ENCODE measurements at regions not wholly inside any gene's neighbourhood (a gene's known extent, or its start where the extent isn't known, plus 50 kb on each side); places are given as distances from the start of the nearest gene placed in this dataset.

- WGBS, 2 donors (ENCODE audit: extremely low coverage in 2 of 2, insufficient read length in 2 of 2, insufficient replicate concordance in 1 of 2), result no CpG with 5 or more reads among the region's 3 CpGs
- H2BK12ac ChIP-seq (ENCODE audit: low read length), result no peak overlapping the region
Observed at GRCh38 chr7:98697083-98697482, 80.0 kb downstream of the NPTX2 start.

GRCh38 chr7:98697485-98698240 lies 80.6 kb downstream of the NPTX2 start:
- no peaks in the 10 kb centered on the region for H3K27me3 ChIP-seq (ENCODE audit: control insufficient read depth in 3 of 3, insufficient read depth in 3 of 3, low read depth in 1 of 3, low read length in 3 of 3)
- no peak overlapping the region for H2BK5ac ChIP-seq (ENCODE audit: low read length)
- no peak overlapping the region for H2BK120ac ChIP-seq (ENCODE audit: low read depth, low read length)
- H3K9me3 ChIP-seq (replicated peaks in 1 of 2; ENCODE audit: control insufficient read depth in 2 of 2, insufficient read depth in 1 of 2, low read depth in 1 of 2, low read length in 2 of 2), result peaks cover 0 to 3% of the 10 kb centered on the region in 2 donors
- H3K23ac ChIP-seq (ENCODE audit: low read depth, low read length, poor library complexity), result no peak overlapping the region
- H3K36me3 ChIP-seq (replicated peaks in 1 of 2; ENCODE audit: control insufficient read depth in 2 of 2, insufficient read depth in 2 of 2, low read length in 2 of 2), result no peaks in the 10 kb centered on the region
- H2AFZ ChIP-seq (ENCODE audit: low read length), result no peak overlapping the region
- H2AK5ac ChIP-seq (ENCODE audit: low read depth, low read length), result no peak overlapping the region
- no peak overlapping the region for H2BK12ac ChIP-seq (ENCODE audit: low read length)
- H3K18ac ChIP-seq (ENCODE audit: low read length), result no peak overlapping the region
- H4K8ac ChIP-seq (ENCODE audit: low read depth, low read length), result no peak overlapping the region
- DNase-seq (ENCODE audit: low spot score), result no peak
- H3K4ac ChIP-seq (ENCODE audit: low read length), result no peak overlapping the region
- no peaks in the 10 kb centered on the region for H3K4me1 ChIP-seq (ENCODE audit: control insufficient read depth in 2 of 2, insufficient read depth in 1 of 2, low read depth in 1 of 2, low read length in 2 of 2)
- no peak overlapping the region for H3K27ac ChIP-seq (replicated peaks; ENCODE audit: low read length)
- H3K9ac ChIP-seq (ENCODE audit: low read depth, low read length, poor library complexity), result no peak overlapping the region
- H3K4me3 ChIP-seq (ENCODE audit: low read length in 2 of 2), result no peak overlapping the region
- no CpG with 5 or more reads among the region's 9 CpGs for WGBS, 2 donors (ENCODE audit: extremely low coverage in 2 of 2, insufficient read length in 2 of 2, insufficient replicate concordance in 1 of 2)
- no peak overlapping the region for H2BK15ac ChIP-seq (ENCODE audit: low read length)
- H3K4me2 ChIP-seq (ENCODE audit: insufficient read depth, low read length, poor library complexity, severe bottlenecking), result no peak overlapping the region
- H3K79me1 ChIP-seq (ENCODE audit: low read depth, low read length), result no peaks in the 10 kb centered on the region
- no peak overlapping the region for H3K14ac ChIP-seq (ENCODE audit: low read length)
- H4K91ac ChIP-seq (ENCODE audit: low read depth, low read length, poor library complexity), result no peak overlapping the region

More at GRCh38 chr7:98697083-98697482, 80.0 kb downstream of the NPTX2 start:
- no peak overlapping the region for H2AK5ac ChIP-seq (ENCODE audit: low read depth, low read length)
- H4K91ac ChIP-seq (ENCODE audit: low read depth, low read length, poor library complexity), result no peak overlapping the region
- no peak overlapping the region for H2BK5ac ChIP-seq (ENCODE audit: low read length)
- H3K14ac ChIP-seq (ENCODE audit: low read length), result no peak overlapping the region
- no peak overlapping the region for H3K23ac ChIP-seq (ENCODE audit: low read depth, low read length, poor library complexity)
- no peaks in the 10 kb centered on the region for H3K79me1 ChIP-seq (ENCODE audit: low read depth, low read length)
- H3K4ac ChIP-seq (ENCODE audit: low read length), result no peak overlapping the region
- H3K4me1 ChIP-seq (ENCODE audit: control insufficient read depth in 2 of 2, insufficient read depth in 1 of 2, low read depth in 1 of 2, low read length in 2 of 2), result no peaks in the 10 kb centered on the region
- no peaks in the 10 kb centered on the region for H3K27me3 ChIP-seq (ENCODE audit: control insufficient read depth in 3 of 3, insufficient read depth in 3 of 3, low read depth in 1 of 3, low read length in 3 of 3)
- H2BK15ac ChIP-seq (ENCODE audit: low read length), result no peak overlapping the region
- no peak for DNase-seq (ENCODE audit: low spot score)
- H2BK120ac ChIP-seq (ENCODE audit: low read depth, low read length), result no peak overlapping the region
- no peak overlapping the region for H2AFZ ChIP-seq (ENCODE audit: low read length)
- no peak overlapping the region for H3K27ac ChIP-seq (replicated peaks; ENCODE audit: low read length)
- H3K4me2 ChIP-seq (ENCODE audit: insufficient read depth, low read length, poor library complexity, severe bottlenecking), result no peak overlapping the region
- peaks cover 0 to 3% of the 10 kb centered on the region in 2 donors for H3K9me3 ChIP-seq (replicated peaks in 1 of 2; ENCODE audit: control insufficient read depth in 2 of 2, insufficient read depth in 1 of 2, low read depth in 1 of 2, low read length in 2 of 2)
- H3K36me3 ChIP-seq (replicated peaks in 1 of 2; ENCODE audit: control insufficient read depth in 2 of 2, insufficient read depth in 2 of 2, low read length in 2 of 2), result no peaks in the 10 kb centered on the region
- H3K4me3 ChIP-seq (ENCODE audit: low read length in 2 of 2), result no peak overlapping the region
- H3K18ac ChIP-seq (ENCODE audit: low read length), result no peak overlapping the region
- H4K8ac ChIP-seq (ENCODE audit: low read depth, low read length), result no peak overlapping the region
- no peak overlapping the region for H3K9ac ChIP-seq (ENCODE audit: low read depth, low read length, poor library complexity)

GRCh38 chr7:98698976-98699375 lies 81.9 kb downstream of the NPTX2 start:
- DNase-seq (ENCODE audit: low spot score), result no peak
- H3K18ac ChIP-seq (ENCODE audit: low read length), result no peak overlapping the region
- no peak overlapping the region for H2BK120ac ChIP-seq (ENCODE audit: low read depth, low read length)
- no peak overlapping the region for H4K91ac ChIP-seq (ENCODE audit: low read depth, low read length, poor library complexity)
- no peak overlapping the region for H2BK15ac ChIP-seq (ENCODE audit: low read length)
- no CpG with 5 or more reads among the region's 2 CpGs for WGBS, 2 donors (ENCODE audit: extremely low coverage in 2 of 2, insufficient read length in 2 of 2, insufficient replicate concordance in 1 of 2)
- no peaks in the 10 kb centered on the region for H3K4me1 ChIP-seq (ENCODE audit: control insufficient read depth in 2 of 2, insufficient read depth in 1 of 2, low read depth in 1 of 2, low read length in 2 of 2)
- H3K27ac ChIP-seq (replicated peaks; ENCODE audit: low read length), result no peak overlapping the region
- no peak overlapping the region for H4K8ac ChIP-seq (ENCODE audit: low read depth, low read length)
- H3K36me3 ChIP-seq (replicated peaks in 1 of 2; ENCODE audit: control insufficient read depth in 2 of 2, insufficient read depth in 2 of 2, low read length in 2 of 2), result no peaks in the 10 kb centered on the region
- H3K23ac ChIP-seq (ENCODE audit: low read depth, low read length, poor library complexity), result no peak overlapping the region
- no peak overlapping the region for H2AFZ ChIP-seq (ENCODE audit: low read length)
- no peaks in the 10 kb centered on the region for H3K79me1 ChIP-seq (ENCODE audit: low read depth, low read length)
- no peaks in the 10 kb centered on the region for H3K9me3 ChIP-seq (replicated peaks in 1 of 2; ENCODE audit: control insufficient read depth in 2 of 2, insufficient read depth in 1 of 2, low read depth in 1 of 2, low read length in 2 of 2)
- H3K14ac ChIP-seq (ENCODE audit: low read length), result no peak overlapping the region
- H3K27me3 ChIP-seq (ENCODE audit: control insufficient read depth in 3 of 3, insufficient read depth in 3 of 3, low read depth in 1 of 3, low read length in 3 of 3), result no peaks in the 10 kb centered on the region
- H3K4ac ChIP-seq (ENCODE audit: low read length), result no peak overlapping the region
- H2BK5ac ChIP-seq (ENCODE audit: low read length), result no peak overlapping the region
- no peak overlapping the region for H3K9ac ChIP-seq (ENCODE audit: low read depth, low read length, poor library complexity)
- H2AK5ac ChIP-seq (ENCODE audit: low read depth, low read length), result no peak overlapping the region
- no peak overlapping the region for H2BK12ac ChIP-seq (ENCODE audit: low read length)
- H3K4me3 ChIP-seq (ENCODE audit: low read length in 2 of 2), result no peak overlapping the region
- no peak overlapping the region for H3K4me2 ChIP-seq (ENCODE audit: insufficient read depth, low read length, poor library complexity, severe bottlenecking)

- Histone ChIP-seq H3K27me3 (ENCODE audit: control insufficient read depth in 3 of 3, insufficient read depth in 3 of 3, low read depth in 1 of 3, low read length in 3 of 3) (no peaks in the 10 kb centered on the region), H2BK12ac (ENCODE audit: low read length) (no peak overlapping the region), H2AFZ (ENCODE audit: low read length) (no peak overlapping the region), H3K14ac (ENCODE audit: low read length) (no peak overlapping the region), H2BK120ac (ENCODE audit: low read depth, low read length) (no peak overlapping the region), H3K9me3 (replicated peaks in 1 of 2; ENCODE audit: control insufficient read depth in 2 of 2, insufficient read depth in 1 of 2, low read depth in 1 of 2, low read length in 2 of 2) (peaks cover 0 to 1% of the 10 kb centered on the region in 2 donors), H3K18ac (ENCODE audit: low read length) (no peak overlapping the region), H3K9ac (ENCODE audit: low read depth, low read length, poor library complexity) (no peak overlapping the region), H4K91ac (ENCODE audit: low read depth, low read length, poor library complexity) (no peak overlapping the region), H2BK5ac (ENCODE audit: low read length) (no peak overlapping the region), H2BK15ac (ENCODE audit: low read length) (no peak overlapping the region), H3K4me3 (ENCODE audit: low read length in 2 of 2) (no peak overlapping the region), H4K8ac (ENCODE audit: low read depth, low read length) (no peak overlapping the region), H2AK5ac (ENCODE audit: low read depth, low read length) (no peak overlapping the region), H3K4ac (ENCODE audit: low read length) (no peak overlapping the region), H3K23ac (ENCODE audit: low read depth, low read length, poor library complexity) (no peak overlapping the region), H3K27ac (replicated peaks; ENCODE audit: low read length) (no peak overlapping the region), H3K4me2 (ENCODE audit: insufficient read depth, low read length, poor library complexity, severe bottlenecking) (no peak overlapping the region), H3K79me1 (ENCODE audit: low read depth, low read length) (no peaks in the 10 kb centered on the region), H3K4me1 (ENCODE audit: control insufficient read depth in 2 of 2, insufficient read depth in 1 of 2, low read depth in 1 of 2, low read length in 2 of 2) (no peaks in the 10 kb centered on the region), H3K36me3 (replicated peaks in 1 of 2; ENCODE audit: control insufficient read depth in 2 of 2, insufficient read depth in 2 of 2, low read length in 2 of 2) (no peaks in the 10 kb centered on the region)
- WGBS, 2 donors (ENCODE audit: extremely low coverage in 2 of 2, insufficient read length in 2 of 2, insufficient replicate concordance in 1 of 2), result no CpG with 5 or more reads among the region's 3 CpGs
- no peak for DNase-seq (ENCODE audit: low spot score)
Observed at GRCh38 chr7:98700533-98700932, 83.4 kb downstream of the NPTX2 start.
